Posterior vena cava (tissue), 2 donors: ENCODE measurements at regions not wholly inside any gene's neighbourhood (a gene's known extent, or its start where the extent isn't known, plus 50 kb on each side); places are given as distances from the start of the nearest gene placed in this dataset.

Experiments
- DNase-seq: peaks from one replicate; pipeline ENCODE4 v3.0.0-alpha.2; 2020; ENCODE audit warnings: low spot score
- intact Hi-C, 2 donors: fragments of 100-400 bp; cut with DNase I; formaldehyde crosslinking; loops; one replicate each; pipeline versions ENCODE4 v1.14.1 to v1.14.2; 2022 to 2023
- donor health status: DM: yes; HTN: yes; CAD: no.
- donor health status: DM: yes; HTN: yes; CAD: no.

DNA sequence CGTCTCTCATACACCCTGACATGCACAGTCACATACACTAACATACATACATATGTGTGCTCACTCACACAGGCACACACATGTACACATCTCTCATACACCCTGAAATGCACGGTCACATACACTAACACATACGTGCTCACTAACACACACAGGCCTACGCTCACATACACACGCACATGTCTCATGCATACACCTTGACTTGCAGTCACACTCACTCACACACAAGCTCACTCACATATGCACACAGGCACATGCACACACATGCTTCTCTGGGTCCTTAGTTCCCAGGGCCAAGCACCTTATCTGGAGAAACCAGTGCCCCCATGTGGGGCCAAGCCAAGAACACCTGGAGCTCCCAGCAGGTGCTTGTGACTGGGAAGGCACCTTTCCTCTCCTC lies 240.3 kb downstream of the RBFOX3 start:
- intact Hi-C loops = loop anchor here in 1 of 2 donors (5.0 kb wide), 1 partner anchor 38 kb away; no protein-coding TSS in a partner anchor
- DNase-seq = no peak

DNA sequence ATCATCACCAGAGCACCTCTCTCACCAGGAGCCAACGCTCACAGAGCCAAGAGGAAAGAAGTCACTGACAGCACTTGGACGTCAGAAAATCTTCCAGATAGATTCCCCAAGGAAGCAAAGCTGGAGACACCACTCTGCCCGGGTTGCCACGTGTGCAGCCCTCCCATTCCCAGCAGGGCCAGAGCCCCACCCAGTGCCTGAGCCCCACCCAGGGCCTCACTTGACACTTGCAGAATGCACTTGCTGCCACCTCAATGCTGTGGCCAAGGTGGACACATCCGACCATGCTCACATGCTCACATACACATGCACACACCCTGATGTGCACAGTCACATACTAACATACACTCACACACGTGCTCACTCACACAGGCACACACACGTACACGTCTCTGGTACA lies 240.7 kb downstream of the RBFOX3 start:
- DNase-seq = no peak
- intact Hi-C loops = loop anchor here in 1 of 2 donors (5.0 kb wide), 1 partner anchor 38 kb away; no protein-coding TSS in a partner anchor

DNA sequence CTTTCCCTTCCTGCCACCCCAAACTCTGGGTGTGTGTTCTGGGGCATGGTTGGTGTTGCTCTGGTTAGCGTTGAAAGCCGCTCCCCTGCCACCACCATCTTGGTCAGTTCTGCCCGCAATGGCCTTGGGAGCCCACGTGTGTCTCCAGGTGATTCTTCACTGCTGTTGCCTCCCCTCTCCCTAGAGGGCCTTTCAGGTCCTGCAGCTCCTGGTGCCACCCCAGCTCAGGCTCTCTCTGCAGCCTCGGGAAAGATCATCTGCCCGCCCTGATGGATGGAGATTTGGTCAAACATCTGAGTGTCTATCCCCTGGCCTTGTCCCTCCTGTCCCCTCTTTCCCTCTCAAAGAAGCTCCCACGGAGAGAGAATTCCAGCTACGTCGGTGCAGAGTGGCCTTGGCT lies 241.3 kb downstream of the RBFOX3 start:
- DNase-seq = no peak
- intact Hi-C loops = no loop called here

DNA sequence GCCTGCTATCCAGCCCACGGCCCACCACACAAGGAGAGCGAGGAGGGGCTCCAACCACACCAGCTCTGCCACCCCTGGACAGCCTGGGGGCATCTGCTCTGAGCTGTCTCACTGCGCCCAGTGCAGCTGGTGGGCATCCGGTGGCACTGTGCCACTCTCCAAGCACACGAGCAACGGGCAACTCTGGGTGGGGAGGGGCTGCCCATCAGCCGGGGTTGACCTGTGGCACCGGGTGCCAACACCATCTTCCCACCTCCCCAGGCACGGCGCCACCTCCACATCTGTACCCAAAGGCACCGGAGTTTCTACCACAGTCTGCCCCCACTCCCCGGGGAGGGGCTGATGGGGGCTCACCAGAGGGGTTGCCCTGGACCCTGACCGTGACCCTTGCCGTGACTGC lies 241.8 kb downstream of the RBFOX3 start:
- intact Hi-C loops = no loop called here
- no peak for DNase-seq

DNA sequence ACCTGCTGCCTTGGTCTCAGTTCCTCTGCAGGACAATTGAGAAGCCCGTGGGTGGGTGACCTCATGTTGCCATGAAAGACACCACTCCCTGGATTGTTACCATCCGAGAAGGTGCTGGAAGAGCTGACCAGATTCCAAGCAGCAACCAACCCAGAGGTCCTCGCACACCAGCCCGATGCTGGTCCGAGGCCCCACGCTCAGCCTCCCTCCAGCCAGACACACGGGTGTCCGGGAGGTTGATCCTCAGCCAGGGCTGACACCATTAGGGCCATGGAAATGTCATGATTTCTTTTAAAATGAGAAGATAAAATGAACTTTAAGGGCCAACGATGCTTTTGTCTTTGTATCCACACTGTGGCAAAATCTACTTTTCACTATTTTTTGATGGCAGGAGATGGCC lies 242.3 kb downstream of the RBFOX3 start:
- intact Hi-C loops = no loop called here
- DNase-seq = no peak

DNA sequence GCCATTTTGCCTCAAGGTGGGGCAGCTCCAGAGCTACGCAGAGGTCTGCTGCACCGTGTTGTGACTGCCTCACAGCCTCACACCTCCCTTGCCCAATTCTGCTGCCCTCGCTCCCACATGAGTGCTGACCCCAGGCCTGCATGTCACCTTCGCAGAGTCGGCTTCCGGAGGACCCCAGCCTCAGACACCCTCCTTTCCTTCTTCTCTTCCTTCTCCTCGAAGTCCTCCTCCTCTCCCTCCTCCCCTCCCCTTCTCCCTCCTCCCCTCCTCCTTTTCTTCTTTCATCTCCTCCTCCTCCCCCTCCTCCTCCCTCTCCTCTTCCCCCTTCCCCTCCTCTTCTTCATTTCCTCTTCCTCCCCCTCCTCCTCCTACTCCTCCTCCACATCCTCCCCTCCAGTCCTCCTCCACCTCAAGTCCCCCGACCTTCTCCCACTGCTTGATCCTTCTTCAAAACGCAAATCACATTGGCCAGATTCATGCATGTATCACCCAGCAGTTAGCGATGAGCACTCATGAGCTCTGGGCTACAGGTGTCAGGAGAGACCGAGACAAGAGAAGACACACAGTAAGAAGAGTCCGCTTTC lies 243.8 kb downstream of the RBFOX3 start:
- intact Hi-C loops = no loop called here
- no peak for DNase-seq

DNA sequence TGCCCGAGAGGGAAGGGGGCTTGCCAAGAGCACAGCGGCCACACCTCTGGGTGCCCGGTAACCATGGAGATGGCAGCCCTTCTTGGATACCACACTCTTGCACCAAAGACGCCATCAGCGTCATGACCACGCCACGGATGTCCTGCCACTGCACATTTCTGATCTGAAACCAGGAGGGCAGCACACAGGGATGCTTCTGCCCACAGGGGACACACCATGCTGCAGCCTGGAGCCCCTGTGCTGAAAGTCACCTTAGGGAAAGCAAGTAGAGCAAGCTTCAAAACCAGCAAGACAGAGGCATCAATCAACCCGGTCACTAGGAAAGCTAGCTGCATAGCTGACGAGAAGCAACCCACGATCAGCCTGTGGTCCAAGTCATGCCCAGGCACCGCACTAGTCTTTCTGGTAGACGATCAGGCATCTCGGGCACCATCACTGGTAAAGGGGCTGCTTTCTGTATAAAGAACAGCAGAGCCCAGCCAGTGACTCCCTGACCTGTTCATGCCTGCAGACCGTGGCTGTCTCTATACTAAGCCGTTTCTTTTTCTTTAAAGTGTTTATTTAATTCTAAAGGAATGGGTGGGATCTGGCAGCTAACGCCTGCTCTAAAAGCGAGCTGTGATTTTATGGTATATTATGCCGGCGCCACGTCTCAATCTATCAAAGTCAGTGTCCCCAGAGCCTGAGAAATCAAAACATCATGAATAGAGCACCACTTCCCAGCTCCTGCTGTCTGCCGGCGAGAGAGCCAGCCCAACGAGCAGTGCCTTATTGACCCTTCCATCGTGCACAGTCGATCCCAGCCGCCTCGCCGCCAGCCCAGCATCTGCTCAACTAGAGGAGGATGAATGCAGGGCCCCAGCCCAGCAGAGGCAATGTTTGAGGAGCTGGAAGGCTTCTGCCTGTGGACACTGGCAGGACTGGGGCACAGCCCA lies 244.7 kb downstream of the RBFOX3 start:
- no peak for DNase-seq
- intact Hi-C loops = no loop called here

DNA sequence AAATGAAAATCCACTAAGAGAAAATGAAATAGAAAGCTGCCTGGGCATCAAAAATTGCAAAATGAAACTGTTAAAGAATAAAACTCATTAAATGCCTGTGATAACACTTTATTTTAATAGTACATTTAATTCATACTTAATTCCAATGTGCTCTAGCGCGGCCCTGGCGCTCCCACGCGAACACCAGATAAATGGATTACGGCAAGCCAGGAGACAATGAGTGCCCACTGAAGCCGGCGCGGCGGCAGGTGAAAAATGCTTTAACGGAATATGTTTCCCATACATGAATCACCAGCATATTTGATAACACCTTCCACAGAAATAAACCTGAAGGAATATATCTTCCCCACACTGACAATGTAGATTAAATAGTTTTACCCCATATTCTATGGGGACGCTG lies 245.5 kb downstream of the RBFOX3 start:
- intact Hi-C loops = no loop called here
- no peak for DNase-seq

DNA sequence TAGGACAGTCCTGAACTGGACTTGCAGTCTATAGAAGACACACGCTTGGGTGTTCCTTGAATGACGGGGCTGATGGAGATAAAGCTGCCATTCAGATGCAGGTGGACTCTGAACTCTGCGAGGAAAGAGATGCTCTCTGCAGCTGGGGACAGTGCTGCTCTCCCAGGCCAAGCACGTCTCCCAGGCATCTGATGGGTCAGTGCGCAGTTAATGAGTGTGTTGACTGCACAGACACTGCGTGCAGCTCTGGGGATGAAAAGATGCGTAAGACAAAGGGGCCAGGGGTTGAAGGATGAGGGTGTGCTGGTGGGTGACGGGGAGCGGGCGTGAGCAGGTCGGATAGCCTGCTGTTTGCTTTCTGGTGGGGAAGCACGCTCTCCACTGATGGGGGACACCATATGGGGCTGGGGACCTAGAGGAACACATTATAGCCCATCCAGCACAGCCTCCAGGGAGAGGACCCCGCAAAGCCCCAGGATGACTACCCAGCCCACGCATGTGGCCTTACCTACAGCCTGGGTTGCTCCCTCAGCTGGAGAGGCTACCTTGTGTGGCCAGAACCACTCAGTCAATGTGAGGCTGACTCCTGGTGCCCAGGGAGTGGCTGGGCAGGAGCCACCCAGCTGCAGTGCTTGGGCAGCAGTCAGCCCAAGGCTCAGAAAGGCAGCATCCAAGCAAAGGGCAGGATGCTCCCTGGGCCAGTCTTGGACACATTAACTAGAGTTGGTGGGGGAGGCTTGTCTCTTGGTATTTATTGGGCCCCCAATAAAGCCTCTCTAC lies 246.3 kb downstream of the RBFOX3 start:
- intact Hi-C loops = no loop called here
- no peak for DNase-seq

DNA sequence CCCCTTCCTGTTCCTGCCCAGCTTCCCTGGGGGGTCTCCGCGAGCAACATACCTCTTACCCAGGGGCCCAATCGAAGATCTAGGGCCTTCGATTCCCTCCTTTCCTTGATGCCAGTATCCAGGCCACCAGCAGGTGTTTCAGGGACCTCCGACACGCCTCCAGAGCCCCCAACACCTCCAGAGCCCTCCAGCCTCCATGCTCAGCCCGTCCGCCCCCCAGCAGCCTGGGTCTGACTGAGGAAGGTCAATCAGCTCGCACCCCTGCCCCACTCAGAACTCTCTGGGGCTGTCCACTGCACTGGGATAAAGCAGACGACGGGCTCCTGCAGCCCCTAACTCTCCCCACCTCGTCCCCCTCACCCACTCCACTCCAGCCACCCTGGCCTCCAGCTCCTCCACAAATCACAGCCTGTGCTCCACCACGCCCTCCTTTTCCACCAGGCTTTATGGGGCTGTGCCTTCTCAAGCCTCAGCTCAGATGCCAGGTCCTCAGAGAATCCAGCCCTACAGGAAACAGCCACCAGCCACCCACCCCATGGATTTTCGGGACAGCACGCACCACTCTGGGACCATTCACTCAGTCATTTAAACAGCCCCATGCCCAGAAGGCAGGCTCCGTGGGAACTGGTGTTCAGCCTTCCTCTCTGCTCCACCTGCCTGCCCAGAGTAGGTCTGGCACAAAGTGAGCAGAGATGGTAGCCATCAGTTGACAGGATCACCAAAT lies 247.1 kb downstream of the RBFOX3 start:
- intact Hi-C loops = no loop called here
- DNase-seq = no peak

DNA sequence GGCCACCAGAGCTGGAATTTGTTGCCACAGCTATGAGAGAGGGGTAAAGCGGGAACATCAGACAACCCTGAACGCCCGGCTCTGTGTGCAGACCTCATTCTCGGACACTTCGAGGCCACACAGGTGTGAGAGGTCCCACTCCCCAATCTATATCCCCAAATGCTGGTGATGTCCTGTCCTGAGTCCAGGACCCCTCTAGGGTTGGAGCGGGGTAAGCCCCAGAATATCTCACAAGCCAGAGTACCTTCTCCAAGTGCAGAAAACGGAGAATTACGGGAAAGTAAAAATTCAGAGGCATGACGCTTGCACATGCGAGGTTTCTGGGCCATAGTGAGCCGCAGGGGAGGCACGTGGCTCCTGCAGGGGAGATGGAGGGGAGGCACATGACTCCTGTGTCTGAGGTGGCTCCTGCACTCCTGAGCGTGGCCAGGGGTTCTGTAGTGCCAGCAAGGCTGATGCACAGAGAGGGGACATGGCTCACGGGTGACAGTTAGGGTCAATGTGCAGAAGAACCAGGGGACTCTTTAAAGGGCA lies 248.0 kb downstream of the RBFOX3 start:
- DNase-seq = no peak
- intact Hi-C loops = no loop called here

DNA sequence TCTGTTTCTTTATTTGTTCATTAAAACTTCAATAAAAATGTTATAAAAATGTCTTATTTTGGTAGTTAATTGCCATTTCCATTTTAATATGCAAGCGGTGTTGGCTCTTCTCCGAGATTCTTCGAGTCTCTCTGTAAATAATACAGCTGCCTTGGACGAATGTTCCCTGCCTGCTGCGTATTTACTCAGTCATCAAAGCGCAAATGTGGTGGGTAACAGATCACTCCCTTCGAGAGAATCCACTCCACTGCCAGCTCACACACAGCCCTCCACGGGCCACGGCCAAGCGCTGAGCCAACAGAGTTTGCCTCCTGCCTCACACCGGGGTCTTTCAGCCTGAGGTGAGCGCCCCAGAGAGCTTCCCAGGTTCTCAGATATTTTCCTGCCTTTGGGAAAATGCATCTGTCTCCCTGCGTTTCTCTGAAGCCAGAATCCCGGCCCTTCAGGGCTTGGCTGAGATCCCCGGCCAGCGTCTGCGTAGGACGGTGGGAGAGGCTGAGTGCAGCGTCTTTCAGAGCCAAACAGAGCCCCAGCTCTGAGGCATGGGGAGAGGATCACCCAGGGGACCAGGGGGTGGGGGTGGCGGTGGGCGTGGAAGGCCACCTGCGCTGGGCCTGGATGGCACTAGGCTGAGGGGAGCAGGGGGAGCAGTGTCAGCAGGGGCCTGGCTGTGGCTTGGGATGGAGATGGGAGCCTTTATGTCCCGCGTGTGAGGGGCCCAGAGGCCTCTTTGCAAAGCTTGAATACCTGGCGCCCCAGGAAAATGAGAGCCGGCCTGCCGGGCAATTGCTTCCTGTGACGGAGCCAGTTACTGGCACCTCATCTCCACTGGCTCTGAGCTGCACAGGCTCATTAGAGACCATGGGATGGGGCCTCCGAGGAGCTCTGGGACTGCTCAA lies 248.7 kb downstream of the RBFOX3 start:
- intact Hi-C loops = no loop called here
- no peak for DNase-seq

DNA sequence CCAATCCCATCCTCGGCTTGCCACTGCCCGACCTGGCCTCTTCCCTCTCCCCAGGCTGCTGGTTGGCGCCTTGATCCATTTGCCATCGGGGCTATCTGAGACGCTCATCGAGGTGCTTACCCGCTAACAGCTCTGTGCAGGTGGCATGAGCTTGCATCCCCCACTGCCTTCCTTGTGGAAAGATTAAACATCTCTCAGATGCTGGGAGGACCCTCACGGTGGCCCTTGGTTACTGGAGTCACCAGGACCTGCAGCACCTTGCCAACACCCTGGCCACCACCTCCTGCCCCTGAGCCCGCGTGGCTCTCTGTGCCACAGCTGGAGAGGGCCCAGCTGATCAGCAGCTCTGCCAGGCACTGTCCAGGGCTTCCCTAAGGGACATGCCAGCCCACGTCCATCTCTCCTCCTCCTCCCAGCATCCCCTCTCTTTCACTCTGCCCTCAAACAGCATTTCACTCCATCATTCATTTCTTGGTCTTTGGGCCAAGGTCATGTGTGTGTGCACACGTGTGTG lies 249.6 kb downstream of the RBFOX3 start:
- DNase-seq = no peak
- intact Hi-C loops = no loop called here

DNA sequence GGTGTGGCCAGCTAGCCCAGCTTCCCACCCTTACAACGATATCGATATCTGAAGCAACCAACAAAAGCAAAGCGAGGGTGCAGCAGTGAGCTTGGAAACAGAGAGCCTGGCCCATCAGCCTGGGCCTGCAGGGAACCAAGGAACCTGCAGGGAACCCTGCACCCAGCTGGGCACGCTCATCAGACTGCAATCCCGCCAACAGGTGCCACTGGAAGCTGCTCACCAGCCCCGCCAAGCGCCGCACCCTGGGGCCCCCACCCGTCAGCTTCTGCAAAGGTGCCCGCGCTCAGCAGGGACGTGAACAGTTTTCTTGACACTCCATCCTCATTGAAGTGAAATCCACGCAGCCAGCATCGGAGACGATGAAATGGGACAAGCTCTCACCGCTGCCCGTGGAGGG lies 250.7 kb downstream of the RBFOX3 start:
- intact Hi-C loops = no loop called here
- no peak for DNase-seq

DNA sequence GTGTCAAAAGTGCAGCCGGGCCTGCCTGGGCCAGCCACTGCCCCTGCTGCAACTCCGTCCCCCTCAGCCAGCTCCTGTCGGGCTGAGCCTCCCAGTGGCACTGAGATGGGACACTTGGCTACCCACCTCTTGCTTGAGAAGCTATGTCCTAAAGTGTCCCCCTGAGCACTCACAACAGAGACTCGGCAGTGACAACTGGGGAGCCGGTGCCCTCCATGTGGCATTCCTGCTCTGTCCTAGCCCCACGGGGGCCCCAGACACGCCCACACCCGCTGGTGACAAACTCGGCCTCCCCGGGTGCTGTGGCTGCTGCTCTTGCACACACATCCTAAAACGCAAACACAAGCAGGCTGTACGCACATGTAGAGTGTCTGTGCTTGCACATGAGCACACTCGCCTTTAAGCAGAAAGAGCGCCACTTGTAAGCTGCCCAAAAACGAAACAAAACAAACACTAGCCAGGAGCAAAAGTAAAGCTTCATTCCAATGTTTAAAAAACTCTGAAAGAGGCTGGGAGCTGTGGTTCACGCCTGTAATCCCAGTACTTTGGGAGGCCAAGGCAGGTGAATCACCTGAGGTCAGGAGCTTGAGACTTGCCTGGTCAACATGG lies 253.9 kb downstream of the RBFOX3 start:
- no peak for DNase-seq
- intact Hi-C loops = no loop called here

DNA sequence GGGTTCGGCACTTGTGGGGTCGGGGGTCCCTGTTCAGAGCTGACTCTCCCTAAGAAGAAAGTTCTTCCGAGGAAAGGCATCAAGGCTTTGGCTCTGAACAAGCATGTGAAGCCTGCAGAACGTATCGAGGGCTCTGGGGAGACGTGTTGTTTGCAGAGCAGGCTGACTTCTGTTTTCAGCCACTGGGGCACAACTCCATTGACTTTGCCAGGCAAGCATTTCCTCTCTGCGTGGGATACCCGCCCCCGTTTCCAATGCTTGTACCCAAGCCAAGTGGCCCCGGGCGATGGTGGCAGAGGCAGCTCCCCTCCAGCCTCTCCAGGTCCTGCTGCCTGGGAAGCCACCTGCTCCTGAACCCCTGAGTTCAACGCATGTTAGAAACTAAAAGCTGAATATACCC lies 255.7 kb downstream of the RBFOX3 start:
- no peak for DNase-seq
- intact Hi-C loops = no loop called here

DNA sequence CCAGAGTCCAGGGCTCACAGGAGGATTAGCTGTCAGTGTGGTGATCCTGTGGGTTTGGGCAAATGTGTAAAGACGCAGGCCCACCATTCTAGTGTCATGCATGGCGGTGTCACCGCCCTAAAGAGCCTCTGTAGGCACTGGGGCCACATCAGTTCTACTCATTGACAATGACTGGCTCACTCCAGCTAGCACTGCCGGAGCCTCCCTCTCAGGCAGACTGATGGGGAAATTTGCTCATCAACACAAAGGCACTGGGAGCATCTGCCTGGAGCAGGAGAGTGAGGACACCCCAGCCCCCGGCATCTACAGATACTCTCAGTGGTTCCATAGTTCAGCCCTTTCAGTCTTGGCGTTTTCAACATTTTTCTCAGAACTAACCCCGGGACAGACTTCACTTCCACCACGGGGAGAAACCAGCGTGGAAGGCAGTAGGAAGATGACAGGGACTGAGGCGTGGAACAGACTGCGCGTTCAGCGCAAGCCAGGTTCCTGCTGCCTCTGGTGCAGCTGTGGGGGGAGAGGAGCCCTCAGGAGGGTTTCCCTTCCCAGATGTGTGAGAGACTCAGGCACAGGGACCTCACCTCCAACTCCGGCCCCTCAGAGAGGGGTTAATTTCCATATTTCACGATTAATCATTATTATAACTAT lies 256.6 kb downstream of the RBFOX3 start:
- intact Hi-C loops = no loop called here
- no peak for DNase-seq
